GM12873 (cell line): ENCODE measurements at regions not wholly inside any gene's neighbourhood (a gene's known extent, or its start where the extent isn't known, plus 50 kb on each side); places are given as distances from the start of the nearest gene placed in this dataset.

Experiments
- CTCF ChIP-seq: IDR thresholded peaks from 2 replicates; pipeline ENCODE4 v1.5.1; 2012; ENCODE audit warnings: low read depth, mild to moderate bottlenecking, moderate library complexity, low read length, control low read depth; ENCODE audit not compliant: insufficient read depth; ENCODE audit errors: missing control alignments

DNA sequence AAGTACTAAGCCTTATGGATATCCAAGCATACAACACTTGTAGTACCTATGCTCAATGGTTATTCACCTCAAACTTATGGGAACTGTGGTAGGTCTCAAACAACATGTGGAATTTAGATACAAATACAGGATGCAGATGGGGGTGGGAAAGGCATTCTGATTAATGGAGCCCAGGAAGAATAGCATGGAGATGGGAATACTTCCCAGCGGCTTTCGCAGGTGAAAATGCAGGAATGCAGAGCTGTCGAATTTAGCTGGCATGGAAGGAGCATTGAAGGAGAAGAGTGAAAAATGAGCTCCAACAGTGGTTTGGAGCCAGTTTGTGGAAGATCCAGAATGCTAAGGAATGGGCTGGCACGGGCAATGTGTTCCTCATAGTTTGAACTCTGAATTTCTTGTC is 89.9 kb downstream of the NKX2-1 start:
- TF ChIP-seq CTCF, result no peak

DNA sequence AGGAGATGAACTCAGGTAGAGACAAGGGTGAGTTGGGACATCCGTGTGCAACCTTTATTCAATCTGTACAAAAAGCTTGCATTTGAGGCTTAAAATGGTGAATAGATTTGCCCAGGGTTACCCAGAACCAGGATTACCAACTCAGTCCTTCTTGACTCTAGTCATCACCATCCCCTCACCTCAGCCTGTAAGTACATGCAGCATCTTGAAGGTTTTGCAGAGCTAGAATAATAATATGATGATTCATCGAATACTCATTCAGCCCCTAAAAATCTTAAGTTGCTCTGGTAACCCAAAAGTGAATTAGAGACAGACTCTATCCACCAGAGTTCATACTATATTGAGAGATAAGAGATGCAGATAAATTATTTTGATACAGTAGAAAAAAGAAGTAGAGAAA is 90.3 kb downstream of the NKX2-1 start:
- TF ChIP-seq CTCF, result no peak

DNA sequence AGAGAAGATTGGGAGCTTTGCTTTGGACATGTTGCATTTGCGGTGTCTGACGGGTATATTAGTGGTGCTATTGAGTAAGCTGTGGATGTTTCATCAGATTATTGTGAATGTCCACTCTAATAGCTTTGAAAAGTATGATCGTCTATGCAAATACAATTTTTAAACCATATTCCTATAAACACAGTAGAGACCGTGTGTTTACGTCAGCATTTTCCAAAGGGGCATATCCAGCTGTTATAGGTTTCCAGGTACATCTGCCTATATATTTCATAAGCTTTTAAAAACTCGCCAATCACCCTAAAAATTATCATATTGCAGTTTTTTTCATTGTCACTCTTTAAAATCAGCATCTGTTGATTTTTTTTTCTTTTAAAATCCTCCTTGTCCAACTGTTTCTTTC is 91.7 kb downstream of the NKX2-1 start:
- no peak for TF ChIP-seq CTCF

- TF ChIP-seq CTCF, result no peak
Observed at GRCh38 chr14:36426836-36427235, 93.2 kb downstream of the NKX2-1 start.

- TF ChIP-seq CTCF, result no peak
Observed at GRCh38 chr14:36426113-36426512, 93.9 kb downstream of the NKX2-1 start.

DNA sequence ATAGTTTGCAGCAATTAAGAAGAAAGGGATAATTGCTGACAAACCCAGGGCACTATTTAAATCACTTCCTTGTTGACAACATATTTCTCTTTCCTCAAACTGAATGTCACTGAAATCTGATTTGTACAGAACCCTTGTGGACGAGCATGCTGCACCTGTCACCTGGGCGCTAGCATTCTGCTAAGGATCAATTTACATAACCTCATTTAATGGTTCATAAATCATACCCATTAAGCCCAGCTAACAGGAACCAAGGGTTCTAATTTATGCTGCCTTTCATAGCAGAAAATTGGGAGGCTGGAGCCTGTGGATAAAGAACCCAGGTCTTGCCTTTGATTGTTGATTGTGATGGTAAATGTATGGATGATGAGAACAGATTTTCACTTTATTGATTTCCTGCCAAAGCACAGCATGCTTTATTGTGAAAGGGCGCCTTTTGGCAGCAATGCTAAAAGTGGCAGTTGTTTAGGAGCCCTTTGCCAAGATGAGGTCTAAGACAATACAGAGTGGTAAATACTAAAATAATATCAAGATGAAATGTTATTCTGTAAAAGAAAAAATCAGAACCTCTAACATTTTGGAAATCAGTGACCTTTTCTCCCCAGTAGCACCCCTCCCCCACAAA is 95.4 kb downstream of the NKX2-1 start:
- TF ChIP-seq CTCF, result no peak

DNA sequence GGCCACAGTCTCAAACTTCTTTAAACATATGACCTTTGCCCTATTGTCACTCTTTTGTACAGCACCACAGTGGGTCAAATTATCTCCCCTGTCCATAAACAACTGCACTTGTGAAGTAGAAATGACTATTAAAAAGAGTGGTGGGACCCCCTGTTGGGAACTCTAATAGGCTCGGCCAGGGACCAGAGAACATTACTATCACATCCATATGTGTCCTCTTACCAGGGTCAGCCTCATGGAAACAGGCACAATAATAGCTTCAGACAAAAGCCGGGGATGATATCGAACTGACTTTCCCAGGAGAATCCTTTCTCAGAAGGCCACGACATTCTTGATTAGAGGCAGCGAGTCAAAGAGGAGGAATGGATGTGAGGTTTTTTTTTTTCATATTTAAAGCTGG is 96.6 kb downstream of the NKX2-1 start:
- no peak for TF ChIP-seq CTCF
